Fibroblast of skin of right biceps (primary cell): ENCODE measurements at regions not wholly inside any gene's neighbourhood (a gene's known extent, or its start where the extent isn't known, plus 50 kb on each side); places are given as distances from the start of the nearest gene placed in this dataset.

ENCODE experiments used
- DNase-seq: peaks from one replicate; pipeline ENCODE4 v3.0.0-alpha.2; 2013

GRCh38 chr11:45071232-45071631 is 75.2 kb upstream of the PRDM11 start:
- DNase-seq: no peak

GRCh38 chr11:45073685-45074141 is 72.7 kb upstream of the PRDM11 start:
- no peak for DNase-seq

GRCh38 chr11:45075519-45075918 is 70.9 kb upstream of the PRDM11 start:
- no peak for DNase-seq

- no peak for DNase-seq
These were observed 70.5 kb upstream of the PRDM11 start for GRCh38 chr11:45075952-45076351.

GRCh38 chr11:45076761-45077160 is 69.7 kb upstream of the PRDM11 start:
- DNase-seq: no peak

- peak; percentile 33 for DNase-seq
These were observed 68.0 kb upstream of the PRDM11 start for GRCh38 chr11:45078236-45079074.

GRCh38 chr11:45079075-45079444 is 67.4 kb upstream of the PRDM11 start:
- DNase-seq: no peak

- no peak for DNase-seq
These were observed 66.9 kb upstream of the PRDM11 start for GRCh38 chr11:45079567-45079942.

GRCh38 chr11:45079943-45080719 is 66.3 kb upstream of the PRDM11 start:
- DNase-seq: no peak

- DNase-seq: no peak
These were observed 63.5 kb upstream of the PRDM11 start for GRCh38 chr11:45082744-45083543.

- no peak for DNase-seq
These were observed 62.8 kb upstream of the PRDM11 start for GRCh38 chr11:45083544-45084087.

GRCh38 chr11:45085646-45086501 is 60.6 kb upstream of the PRDM11 start:
- DNase-seq: no peak

- no peak for DNase-seq
These were observed 59.9 kb upstream of the PRDM11 start for GRCh38 chr11:45086526-45086925.

- DNase-seq: peak; percentile 16
These were observed 59.1 kb upstream of the PRDM11 start for GRCh38 chr11:45087086-45087899.

- DNase-seq: no peak
These were observed 58.6 kb upstream of the PRDM11 start for GRCh38 chr11:45087900-45088160.

- peak; percentile 92 for DNase-seq
These were observed 57.2 kb upstream of the PRDM11 start for GRCh38 chr11:45089251-45089650.

GRCh38 chr11:45089676-45090499 is 56.6 kb upstream of the PRDM11 start:
- peak; percentile 29 for DNase-seq

GRCh38 chr11:45090607-45091006 is 55.8 kb upstream of the PRDM11 start:
- no peak for DNase-seq

- peak; percentile 63 for DNase-seq
These were observed 54.7 kb upstream of the PRDM11 start for GRCh38 chr11:45091563-45092403.

- no peak for DNase-seq
These were observed 54.0 kb upstream of the PRDM11 start for GRCh38 chr11:45092404-45092785.
